ENCODE measurements at regions not wholly inside any gene's neighbourhood (a gene's known extent, or its start where the extent isn't known, plus 50 kb on each side); places are given as distances from the start of the nearest gene placed in this dataset.

DNA sequence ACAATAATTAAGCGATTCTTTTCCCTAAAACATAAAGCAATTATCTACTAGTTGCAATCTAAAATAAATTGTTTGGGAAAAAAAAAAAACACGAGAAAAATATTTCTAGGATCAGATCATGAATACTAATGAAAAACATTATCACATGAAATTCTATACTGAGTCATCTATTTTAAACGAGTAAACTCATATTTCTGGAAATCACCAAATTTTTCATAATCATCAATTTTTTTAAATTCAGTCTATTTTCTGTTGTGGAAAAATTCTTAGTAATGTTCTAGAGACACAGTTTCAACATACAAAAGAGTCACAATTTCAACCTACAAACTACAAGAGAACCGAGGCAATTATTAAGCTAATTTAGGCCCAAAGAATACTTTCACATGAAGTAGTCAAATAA is 245.6 kb upstream of the SOX5 start:
- Histone ChIP-seq H3K27me3 (no peaks in the 10 kb centered on the region), H3K4me3 (ENCODE audit: low read depth in 1 of 2, low read length in 1 of 2) (no peak overlapping the region), H3K4me1 (ENCODE audit: control insufficient read depth in 1 of 2, insufficient read depth in 1 of 2, low read depth in 1 of 2, low read length in 1 of 2) (no peaks in the 10 kb centered on the region), H3K9me3 (no peaks in the 10 kb centered on the region), H3K36me3 (no peaks in the 10 kb centered on the region), H3K27ac (no peak overlapping the region)
- TF ChIP-seq CTCF (IDR thresholded peaks at IDR 0.05), result no peak

DNA sequence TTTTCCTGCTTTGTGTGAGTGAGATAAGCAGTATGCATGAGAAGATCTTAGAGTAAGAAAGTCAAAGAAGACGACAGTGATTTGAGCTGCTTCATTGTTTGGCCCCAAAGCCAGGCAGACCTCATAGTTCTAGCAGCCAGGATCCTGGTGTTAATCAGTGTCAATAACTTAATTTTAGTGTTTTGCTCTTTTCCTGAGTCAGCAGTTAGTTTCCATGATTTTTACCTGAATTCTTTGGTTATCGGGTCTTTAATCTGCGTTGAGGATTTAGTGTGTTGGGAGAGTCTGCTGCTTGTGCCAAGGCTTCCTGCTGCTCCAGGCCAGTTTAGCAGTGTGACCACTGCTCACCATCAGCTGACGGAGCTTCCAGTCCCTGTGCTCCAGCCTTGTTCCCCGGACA is 241.6 kb upstream of the SOX5 start:
- Histone ChIP-seq H3K4me1 (ENCODE audit: control insufficient read depth in 1 of 2, insufficient read depth in 1 of 2, low read depth in 1 of 2, low read length in 1 of 2) (no peaks in the 10 kb centered on the region), H3K27me3 (no peaks in the 10 kb centered on the region), H3K4me3 (ENCODE audit: low read depth in 1 of 2, low read length in 1 of 2) (no peak overlapping the region), H3K9me3 (no peaks in the 10 kb centered on the region), H3K27ac (no peak overlapping the region), H3K36me3 (no peaks in the 10 kb centered on the region)
- no peak for TF ChIP-seq CTCF (IDR thresholded peaks at IDR 0.05)

- Histone ChIP-seq H3K27ac (no peak overlapping the region), H3K27me3 (no peaks in the 10 kb centered on the region), H3K9me3 (no peaks in the 10 kb centered on the region), H3K4me3 (ENCODE audit: low read depth in 1 of 2, low read length in 1 of 2) (no peak overlapping the region), H3K4me1 (ENCODE audit: control insufficient read depth in 1 of 2, insufficient read depth in 1 of 2, low read depth in 1 of 2, low read length in 1 of 2) (no peaks in the 10 kb centered on the region), H3K36me3 (no peaks in the 10 kb centered on the region)
- TF ChIP-seq CTCF (IDR thresholded peaks at IDR 0.05), result no peak
These were observed 236.3 kb upstream of the SOX5 start for GRCh38 chr12:24185782-24186181.

GRCh38 chr12:24177889-24178288 is 228.4 kb upstream of the SOX5 start:
- Histone ChIP-seq H3K4me1 (ENCODE audit: control insufficient read depth in 1 of 2, insufficient read depth in 1 of 2, low read depth in 1 of 2, low read length in 1 of 2) (no peaks in the 10 kb centered on the region), H3K27ac (no peak overlapping the region), H3K36me3 (no peaks in the 10 kb centered on the region), H3K4me3 (ENCODE audit: low read depth in 1 of 2, low read length in 1 of 2) (no peak overlapping the region), H3K9me3 (no peaks in the 10 kb centered on the region), H3K27me3 (no peaks in the 10 kb centered on the region)
- TF ChIP-seq CTCF (IDR thresholded peaks at IDR 0.05), result no peak

- Histone ChIP-seq H3K4me1 (ENCODE audit: control insufficient read depth in 1 of 2, insufficient read depth in 1 of 2, low read depth in 1 of 2, low read length in 1 of 2) (no peaks in the 10 kb centered on the region), H3K9me3 (no peaks in the 10 kb centered on the region), H3K27ac (no peak overlapping the region), H3K36me3 (no peaks in the 10 kb centered on the region), H3K27me3 (no peaks in the 10 kb centered on the region), H3K4me3 (ENCODE audit: low read depth in 1 of 2, low read length in 1 of 2) (no peak overlapping the region)
- TF ChIP-seq CTCF (IDR thresholded peaks at IDR 0.05), result no peak
These were observed 226.5 kb upstream of the SOX5 start for GRCh38 chr12:24175929-24176328.

DNA sequence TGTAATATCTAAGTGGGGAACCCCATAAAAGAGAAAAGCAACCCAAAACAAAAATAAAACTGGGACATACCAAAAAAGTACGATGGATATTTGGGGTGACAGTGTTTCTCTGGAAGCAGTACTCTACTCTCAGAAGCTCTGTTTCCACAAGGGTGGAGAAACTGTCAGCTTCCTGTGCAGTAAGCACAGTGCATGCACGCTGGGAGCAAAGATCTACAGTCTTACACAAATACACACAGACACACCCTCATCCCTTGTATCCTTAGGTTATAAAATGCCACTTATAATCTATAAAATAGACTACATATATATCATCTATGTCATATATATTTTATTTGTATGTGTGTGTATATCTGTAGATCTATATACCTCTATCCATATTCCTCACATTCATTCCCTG is 225.8 kb upstream of the SOX5 start:
- Histone ChIP-seq H3K9me3 (no peaks in the 10 kb centered on the region), H3K4me1 (ENCODE audit: control insufficient read depth in 1 of 2, insufficient read depth in 1 of 2, low read depth in 1 of 2, low read length in 1 of 2) (no peaks in the 10 kb centered on the region), H3K27me3 (no peaks in the 10 kb centered on the region), H3K36me3 (no peaks in the 10 kb centered on the region), H3K4me3 (ENCODE audit: low read depth in 1 of 2, low read length in 1 of 2) (no peak overlapping the region), H3K27ac (no peak overlapping the region)
- TF ChIP-seq CTCF (IDR thresholded peaks at IDR 0.05), result no peak
